ENCODE measurements at regions not wholly inside any gene's neighbourhood (a gene's known extent, or its start where the extent isn't known, plus 50 kb on each side); places are given as distances from the start of the nearest gene placed in this dataset.

DNA sequence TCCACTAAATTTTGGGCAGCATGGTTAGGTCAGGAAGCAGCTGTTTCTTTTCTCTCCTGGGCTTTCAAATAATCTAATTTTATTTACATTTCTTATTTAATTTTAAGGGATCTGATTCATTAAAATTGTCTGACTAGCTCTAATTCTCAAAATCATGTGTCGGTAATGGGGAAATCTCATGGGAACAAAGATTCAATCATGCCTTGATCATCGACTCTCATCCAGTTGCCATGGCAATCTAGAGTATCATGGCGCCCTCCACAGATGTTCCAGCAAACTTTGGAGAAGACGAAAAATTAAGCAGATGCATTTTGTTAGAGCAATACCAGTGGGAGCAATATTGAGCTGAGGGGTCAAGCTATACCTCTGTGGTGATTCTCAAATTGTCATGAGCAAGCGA lies 358.0 kb upstream of the CDH4 start:
- TF ChIP-seq, protein P1, sequence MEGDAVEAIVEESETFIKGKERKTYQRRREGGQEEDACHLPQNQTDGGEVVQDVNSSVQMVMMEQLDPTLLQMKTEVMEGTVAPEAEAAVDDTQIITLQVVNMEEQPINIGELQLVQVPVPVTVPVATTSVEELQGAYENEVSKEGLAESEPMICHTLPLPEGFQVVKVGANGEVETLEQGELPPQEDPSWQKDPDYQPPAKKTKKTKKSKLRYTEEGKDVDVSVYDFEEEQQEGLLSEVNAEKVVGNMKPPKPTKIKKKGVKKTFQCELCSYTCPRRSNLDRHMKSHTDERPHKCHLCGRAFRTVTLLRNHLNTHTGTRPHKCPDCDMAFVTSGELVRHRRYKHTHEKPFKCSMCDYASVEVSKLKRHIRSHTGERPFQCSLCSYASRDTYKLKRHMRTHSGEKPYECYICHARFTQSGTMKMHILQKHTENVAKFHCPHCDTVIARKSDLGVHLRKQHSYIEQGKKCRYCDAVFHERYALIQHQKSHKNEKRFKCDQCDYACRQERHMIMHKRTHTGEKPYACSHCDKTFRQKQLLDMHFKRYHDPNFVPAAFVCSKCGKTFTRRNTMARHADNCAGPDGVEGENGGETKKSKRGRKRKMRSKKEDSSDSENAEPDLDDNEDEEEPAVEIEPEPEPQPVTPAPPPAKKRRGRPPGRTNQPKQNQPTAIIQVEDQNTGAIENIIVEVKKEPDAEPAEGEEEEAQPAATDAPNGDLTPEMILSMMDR (IDR thresholded peaks at IDR 0.05; ENCODE audit: insufficient read depth, low read length, poor library complexity, severe bottlenecking): no peak
- TF ChIP-seq EZH2phosphoT487 (conservative IDR thresholded peaks at IDR 0.05; ENCODE audit: low read length): no peak
